Stromal cell of bone marrow (primary cell): ENCODE measurements at regions not wholly inside any gene's neighbourhood (a gene's known extent, or its start where the extent isn't known, plus 50 kb on each side); places are given as distances from the start of the nearest gene placed in this dataset.

Experiments
- DNase-seq: peaks from one replicate; pipeline ENCODE4 v3.0.0-alpha.2; 2012; ENCODE audit warnings: low read depth

GRCh38 chr4:54992266-54992665, 133.1 kb downstream of the KDR start:
- no peak for DNase-seq

- DNase-seq, result no peak
Measured at GRCh38 chr4:54988655-54989054, 136.7 kb downstream of the KDR start.

GRCh38 chr4:54986095-54986846, 139.1 kb downstream of the KDR start:
- no peak for DNase-seq

GRCh38 chr4:54976682-54977081, 148.7 kb downstream of the KDR start:
- DNase-seq, result no peak

- no peak for DNase-seq
Measured at GRCh38 chr4:54976031-54976430, 149.4 kb downstream of the KDR start.

- DNase-seq, result no peak
Measured at GRCh38 chr4:54973784-54974183, 151.6 kb downstream of the KDR start.

- peak; percentile 22 for DNase-seq
Measured at GRCh38 chr4:54971474-54971950, 153.9 kb downstream of the KDR start.

DNA sequence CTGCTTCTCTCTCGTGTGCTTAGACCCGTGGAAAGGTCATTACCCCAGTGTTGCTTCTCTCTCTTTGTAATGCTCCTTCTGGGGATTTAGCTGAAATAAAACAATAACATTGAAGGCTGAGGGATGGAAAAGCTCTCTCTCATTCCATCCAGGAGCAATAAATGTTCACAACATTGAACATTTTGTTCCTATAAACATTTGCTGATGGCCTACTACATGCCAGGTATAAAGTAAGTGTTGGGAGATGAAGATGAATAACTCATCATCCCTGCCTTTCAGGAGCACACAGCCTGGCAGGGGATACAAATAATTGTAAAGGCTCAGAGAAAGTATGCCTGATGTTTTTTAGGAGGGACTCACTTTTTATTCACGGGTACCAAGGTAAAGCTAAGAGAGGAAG, 158.1 kb downstream of the KDR start:
- DNase-seq, result no peak

GRCh38 chr4:54961357-54961975, 163.9 kb downstream of the KDR start:
- peak; percentile 21 for DNase-seq

DNA sequence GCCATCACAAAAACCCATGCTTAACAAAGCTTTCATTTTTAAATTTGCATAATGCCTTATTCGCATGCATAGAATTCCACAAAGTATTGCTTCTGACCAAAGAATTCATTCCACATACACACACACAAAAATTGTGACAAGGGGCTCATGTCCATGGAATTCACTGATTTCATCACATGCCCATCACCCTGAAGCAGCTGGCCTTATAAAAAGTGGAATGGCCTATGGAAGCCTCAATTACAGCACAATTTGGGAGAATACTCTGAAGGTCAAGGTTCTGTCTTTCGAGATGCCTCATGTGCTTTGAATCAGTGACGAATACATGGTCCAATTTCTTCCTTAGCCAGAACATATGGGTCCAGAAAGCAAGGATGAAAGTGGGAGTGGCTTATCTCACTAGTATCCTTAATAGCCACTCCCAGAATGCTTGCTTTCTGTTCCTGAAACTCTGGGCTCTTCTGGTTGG, 165.7 kb downstream of the KDR start:
- peak; percentile 26 for DNase-seq

DNA sequence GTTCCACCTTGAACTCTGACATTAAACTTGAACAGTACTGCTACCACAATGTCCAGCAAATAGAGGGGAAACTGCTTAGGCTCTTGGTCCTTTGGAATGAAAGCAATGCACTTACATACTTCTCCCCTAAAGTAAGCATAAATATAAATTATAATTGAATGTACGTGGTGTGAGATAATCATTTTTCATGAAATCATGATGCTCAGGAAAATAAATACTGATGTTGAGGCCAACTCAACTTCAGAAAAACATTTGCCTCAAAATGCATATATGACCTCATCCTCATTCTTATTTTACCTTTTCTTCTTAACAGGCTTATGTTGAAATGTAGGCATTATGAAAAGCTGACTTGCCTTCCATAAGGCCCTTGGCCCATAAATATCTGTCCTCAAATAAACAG, 166.3 kb downstream of the KDR start:
- DNase-seq, result no peak

- no peak for DNase-seq
Measured at GRCh38 chr4:54958236-54958635, 167.2 kb downstream of the KDR start.

GRCh38 chr4:54954656-54955388, 170.6 kb downstream of the KDR start:
- no peak for DNase-seq

- DNase-seq, result no peak
Measured at GRCh38 chr4:54946741-54947140, 178.7 kb downstream of the KDR start.

DNA sequence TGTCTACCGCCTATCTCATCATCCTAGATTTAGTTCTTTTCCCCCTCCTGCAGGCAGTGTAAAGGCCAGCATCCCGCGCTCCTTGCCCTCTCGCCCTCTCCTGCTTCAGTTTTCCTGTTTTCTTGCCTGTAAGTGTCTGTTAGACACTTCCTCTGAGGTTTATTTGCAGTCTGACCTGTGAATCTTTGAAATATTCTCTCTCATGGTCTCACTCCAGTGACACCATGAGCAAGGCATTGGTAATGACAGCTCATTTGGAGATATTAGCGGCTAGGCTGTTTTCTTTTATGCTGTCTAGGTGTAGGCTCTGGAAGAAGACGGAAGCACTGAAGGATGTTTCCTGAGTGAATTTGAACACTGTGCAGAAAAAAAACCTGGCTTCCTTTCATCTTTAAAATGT, 179.6 kb downstream of the KDR start:
- no peak for DNase-seq

- no peak for DNase-seq
Measured at GRCh38 chr4:54942721-54943120, 182.7 kb downstream of the KDR start.

DNA sequence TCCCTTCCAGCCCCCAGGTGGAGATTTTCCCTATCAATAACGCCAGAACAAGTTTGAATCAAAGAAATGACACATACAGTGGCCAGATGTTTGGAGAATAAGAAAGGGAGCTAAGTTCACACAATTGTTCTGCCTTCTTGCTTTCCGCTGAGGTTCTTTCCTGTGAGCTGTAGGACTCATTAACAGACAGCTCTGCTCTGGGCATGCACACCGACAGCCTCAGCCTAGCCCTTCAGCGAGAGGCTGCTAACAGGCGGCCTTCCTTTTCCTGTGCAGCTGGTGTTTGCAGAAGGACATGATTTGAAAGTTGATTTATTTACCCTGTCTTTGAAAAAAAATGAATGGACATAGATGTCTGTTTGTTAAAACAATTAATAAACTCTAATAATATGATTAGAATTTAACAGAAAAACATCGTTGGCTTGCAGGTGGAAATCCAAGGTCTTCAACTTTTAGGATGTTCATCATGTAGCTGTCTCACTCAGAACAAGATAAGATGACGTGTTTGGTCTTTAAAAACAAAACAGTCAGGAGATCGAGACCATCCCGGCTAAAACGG, 183.3 kb downstream of the KDR start:
- no peak for DNase-seq

- DNase-seq, result no peak
Measured at GRCh38 chr4:54940996-54941865, 184.2 kb downstream of the KDR start.

DNA sequence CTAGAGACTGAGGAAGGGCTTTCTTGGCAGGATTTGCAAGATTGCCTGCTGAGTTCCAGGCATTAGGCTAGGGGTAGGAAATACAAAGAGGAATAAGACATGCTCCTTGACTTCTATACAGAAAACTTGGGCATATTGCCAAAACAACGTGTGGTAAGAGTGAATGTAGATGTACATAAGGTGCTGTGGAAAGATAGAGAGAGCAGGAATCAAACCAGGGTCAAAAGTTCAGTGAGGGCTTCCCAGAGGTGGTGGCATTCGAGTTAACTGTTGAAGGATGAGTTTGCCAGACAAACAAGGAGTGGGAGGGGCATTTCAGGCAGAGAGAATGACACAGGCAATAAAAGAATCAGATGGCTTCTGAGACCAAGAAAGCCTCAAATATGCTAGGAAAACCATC, 187.9 kb downstream of the KDR start:
- no peak for DNase-seq

DNA sequence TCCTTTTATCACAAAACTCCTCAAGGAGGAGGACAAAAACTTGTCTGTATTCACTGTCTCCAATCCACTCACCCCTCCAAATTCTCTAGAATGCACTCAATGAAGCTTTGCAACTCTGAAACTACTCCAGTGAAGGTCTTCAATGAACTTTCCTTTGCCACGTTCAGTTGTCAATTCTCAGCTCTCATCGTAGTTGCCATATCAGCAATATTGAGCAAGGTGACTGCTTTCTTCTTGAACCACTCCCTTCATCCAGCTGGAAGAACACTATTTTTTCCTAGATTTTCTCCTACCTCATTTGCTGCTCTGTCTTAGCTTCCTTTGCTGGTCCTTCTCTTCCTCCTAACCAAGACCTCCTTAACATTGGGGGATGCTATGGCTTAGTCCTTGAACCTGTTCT, 191.8 kb downstream of the KDR start:
- no peak for DNase-seq

- peak; percentile 48 for DNase-seq
Measured at GRCh38 chr4:54930226-54930625, 195.2 kb downstream of the KDR start.

DNA sequence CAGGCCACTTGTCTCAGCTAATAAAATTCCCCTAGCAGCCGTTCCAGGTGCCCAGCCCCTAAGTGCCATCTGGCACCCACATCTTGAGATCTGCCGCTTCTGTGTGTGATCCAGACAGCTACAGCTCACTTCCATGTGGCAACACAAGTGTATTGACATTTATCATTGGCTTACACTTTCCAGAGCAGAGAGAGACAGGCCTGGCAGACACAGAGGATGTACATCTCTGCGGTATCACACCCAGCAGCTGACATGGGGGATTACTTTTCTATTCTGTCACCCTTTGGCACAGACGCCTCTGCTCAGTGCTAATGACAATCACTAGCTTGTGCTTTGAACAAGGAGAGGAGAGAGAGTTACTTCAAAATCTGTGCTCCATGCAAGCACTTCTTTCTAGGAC, 195.9 kb downstream of the KDR start:
- no peak for DNase-seq
